HG03103 (cell line): ENCODE measurements at regions not wholly inside any gene's neighbourhood (a gene's known extent, or its start where the extent isn't known, plus 50 kb on each side); places are given as distances from the start of the nearest gene placed in this dataset.

ENCODE experiments used
- ATAC-seq: cut with Tn5 transposase; IDR thresholded peaks from one replicate; pipeline ENCODE4 v1.9.1; 2021; ENCODE audit warnings: low read depth; ENCODE audit not compliant: unreplicated experiment

DNA sequence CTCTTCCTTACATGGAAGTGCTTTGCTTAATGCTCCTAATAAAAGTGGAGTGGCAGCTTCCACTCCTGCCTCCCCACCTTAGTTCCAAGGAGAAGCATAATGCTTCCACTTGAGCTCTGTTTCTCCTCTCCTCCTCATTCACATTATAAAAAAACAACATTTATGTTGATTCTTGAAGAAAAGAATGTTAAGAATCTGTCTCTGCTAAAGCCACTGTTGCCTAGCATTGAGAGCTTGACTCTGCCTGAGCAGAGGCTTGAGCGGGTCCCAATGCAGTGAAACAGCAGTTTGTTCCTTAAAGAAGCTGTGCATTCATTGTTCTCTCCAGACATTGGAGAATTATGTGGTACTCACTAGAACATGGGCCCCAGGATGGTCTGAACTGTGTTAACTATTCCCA, 101.5 kb upstream of the GHR start:
- ATAC-seq: no peak

DNA sequence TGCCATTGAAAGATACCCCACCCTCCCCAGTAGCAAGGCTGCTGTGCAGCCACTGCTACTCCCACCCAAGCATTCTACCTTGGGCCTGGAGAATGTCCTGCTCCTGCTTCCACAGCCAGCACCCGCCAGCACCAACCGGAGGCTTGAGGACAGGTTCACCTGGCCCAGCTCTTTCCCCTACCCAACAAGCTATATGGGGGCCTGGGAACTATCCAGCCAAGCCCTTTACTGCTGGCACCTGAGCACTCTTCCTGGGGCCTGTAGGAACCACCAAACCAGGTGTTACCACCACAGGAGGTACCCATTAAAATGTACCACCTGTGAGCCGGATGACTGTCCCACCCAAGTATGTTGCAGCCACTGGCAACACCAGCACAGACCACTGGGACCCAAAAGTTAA, 86.1 kb upstream of the GHR start:
- ATAC-seq: no peak

DNA sequence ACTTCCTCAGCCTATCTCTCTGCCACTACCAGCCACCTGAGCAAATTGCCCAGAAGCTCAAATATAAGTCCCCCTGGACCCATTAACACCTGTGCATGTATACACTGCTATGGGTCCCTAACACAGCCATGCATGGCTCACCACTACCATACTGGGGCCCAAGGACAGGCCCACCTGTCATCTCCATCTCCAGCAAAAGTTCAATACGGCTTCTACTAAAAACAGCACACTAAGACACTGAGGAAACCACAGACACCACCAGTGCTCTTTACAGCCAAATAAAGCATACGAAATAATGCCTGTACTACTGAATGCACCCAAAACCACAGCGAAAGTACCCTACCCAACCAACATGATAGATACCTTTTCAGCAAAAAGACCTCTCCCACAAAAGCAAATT, 85.6 kb upstream of the GHR start:
- no peak for ATAC-seq

DNA sequence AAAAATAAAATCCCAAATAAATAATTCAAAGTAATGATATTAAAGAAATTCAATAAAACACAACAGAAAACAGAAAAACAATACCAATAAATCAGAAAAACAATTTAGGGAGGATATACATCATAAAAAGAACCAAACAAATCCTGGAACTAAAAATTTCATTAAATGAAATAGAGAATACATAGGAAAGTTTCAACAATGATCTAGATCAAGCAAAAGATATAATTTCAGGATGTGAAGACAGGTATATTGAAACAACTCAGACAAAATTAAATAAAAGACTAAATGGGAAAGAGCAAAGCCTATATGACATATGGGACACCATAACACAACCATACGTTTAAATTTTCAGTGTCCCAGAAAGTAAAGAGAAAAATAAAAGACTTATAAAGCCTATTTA, 85.1 kb upstream of the GHR start:
- ATAC-seq: no peak

DNA sequence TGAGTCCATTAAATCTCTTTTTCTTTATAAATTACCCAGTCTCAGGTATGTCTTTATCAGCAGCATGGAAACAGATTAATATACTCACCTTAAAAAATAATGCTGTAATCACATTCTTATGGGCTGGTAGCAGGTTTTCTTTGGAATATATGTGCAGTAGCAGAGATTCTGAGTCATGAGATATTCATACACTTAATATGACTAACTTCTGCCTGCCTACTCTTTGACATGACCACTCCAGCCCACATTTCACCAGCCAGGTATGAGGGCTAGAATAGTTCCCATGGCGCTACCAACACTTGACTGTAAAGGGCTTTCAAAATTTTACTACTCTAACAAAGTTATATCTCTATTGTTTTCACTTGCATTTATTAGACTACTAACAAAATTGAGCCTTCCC, 74.1 kb upstream of the GHR start:
- ATAC-seq: no peak

DNA sequence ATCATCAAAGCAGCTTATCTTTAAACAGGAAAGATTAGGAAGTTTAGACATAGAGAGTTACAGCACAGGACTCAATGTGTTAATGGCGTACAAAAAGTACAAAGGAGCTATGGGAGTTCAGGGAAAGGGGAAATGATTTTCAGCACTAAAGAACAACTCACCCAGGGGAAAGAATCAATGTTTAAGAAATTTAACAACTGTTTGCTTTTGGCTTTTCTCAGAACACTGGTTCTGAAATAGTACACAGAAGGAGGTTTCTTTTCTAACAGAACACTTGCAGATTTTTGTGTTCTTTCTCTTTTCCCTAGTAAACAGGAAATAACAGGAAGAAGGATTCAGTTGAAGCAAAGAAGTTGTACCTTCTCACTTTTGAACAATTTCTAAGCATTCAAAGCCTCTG, 71.3 kb upstream of the GHR start:
- ATAC-seq: no peak

DNA sequence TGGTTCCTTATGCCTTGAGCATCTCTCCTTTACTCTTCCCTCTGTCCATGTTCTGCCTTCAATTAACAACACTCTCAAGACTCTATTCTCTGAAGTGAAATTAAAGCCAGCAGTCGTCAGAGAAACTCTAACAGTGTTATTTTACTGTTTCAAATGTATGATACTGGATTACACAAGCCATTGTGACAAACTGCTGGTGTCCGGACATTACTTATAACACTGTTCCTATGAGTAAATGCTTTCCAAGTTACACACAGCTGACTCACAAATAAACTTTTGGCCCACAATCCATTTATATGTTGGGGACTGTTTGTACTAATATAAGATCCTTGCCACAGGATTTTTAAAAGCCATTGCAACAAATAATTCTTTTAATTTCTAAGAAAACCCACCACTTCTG, 63.2 kb upstream of the GHR start:
- ATAC-seq: no peak

DNA sequence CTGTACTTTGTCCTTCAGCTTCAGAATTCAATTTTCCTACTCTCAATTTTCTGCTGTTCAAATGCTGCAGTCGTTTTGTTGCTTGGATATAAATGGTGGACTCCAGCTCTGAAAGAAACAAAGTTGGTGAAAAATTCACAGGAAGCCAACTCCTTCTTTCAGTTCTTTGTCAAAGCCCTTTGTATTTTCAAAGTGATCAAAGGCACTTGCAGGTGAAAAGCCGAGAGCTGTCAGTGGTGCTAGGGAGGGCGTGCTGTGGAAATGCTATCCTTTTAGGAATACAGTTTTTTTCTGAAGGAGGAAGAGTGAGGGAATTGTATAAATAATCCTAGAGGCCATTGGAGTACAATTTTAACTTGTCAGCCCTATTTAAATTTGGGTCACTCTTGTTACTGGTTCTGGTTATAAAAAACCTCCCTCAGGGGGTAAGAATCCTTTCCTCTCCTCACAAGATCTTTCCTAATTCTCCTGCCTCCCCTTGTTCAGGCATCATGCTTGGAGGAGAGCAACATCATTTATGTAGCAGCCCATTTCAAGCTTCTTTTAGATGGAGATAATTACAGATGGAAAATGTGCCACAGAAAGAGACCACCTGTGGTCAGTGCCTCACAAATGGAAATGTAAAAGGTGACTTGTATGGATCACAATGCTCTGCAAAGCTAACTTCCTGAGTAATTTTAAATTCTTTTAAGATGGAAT, 62.5 kb upstream of the GHR start:
- no peak for ATAC-seq

DNA sequence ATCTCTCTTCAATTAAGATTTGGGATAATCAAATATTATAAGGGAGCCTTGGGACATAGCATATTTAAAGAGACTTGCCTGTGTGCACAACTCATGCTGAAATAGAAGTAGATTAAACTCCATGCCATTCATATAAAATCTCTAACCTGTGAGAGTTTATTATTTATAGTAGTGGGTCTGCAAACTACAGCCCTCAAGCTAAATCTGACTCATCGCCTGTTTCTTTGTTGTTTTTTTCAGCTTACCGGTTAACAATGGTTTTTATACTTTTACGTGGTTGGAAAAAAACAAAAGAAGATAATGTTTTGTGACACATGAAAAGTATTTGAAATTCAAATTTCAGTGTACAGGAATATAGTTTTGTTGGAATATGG, 61.9 kb upstream of the GHR start:
- ATAC-seq: no peak

DNA sequence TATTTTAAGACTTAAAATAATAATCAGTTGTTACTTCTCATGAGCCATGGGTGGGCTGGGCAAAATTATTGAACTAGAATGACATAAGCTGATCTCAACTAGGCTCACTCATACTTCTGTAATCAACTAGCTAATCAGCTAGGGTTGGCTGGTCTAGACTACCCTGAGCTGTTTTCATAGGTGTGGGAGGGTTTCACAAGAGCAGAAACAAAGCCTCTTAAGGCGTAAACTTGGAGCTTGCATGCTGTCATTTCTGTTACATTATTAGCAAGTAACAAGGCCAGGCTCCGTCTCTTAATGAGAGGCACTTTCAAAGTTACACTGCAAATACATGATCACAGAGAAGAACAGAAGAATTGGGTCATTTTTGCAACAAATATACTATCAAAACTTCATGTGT, 57.2 kb upstream of the GHR start:
- ATAC-seq: no peak
